HG03432 (cell line): ENCODE measurements at regions not wholly inside any gene's neighbourhood (a gene's known extent, or its start where the extent isn't known, plus 50 kb on each side); places are given as distances from the start of the nearest gene placed in this dataset.

Source experiments
- ATAC-seq: cut with Tn5 transposase; IDR thresholded peaks from one replicate; pipeline ENCODE4 v1.9.1; 2021; ENCODE audit warnings: mild to moderate bottlenecking, moderate library complexity; ENCODE audit not compliant: unreplicated experiment

DNA sequence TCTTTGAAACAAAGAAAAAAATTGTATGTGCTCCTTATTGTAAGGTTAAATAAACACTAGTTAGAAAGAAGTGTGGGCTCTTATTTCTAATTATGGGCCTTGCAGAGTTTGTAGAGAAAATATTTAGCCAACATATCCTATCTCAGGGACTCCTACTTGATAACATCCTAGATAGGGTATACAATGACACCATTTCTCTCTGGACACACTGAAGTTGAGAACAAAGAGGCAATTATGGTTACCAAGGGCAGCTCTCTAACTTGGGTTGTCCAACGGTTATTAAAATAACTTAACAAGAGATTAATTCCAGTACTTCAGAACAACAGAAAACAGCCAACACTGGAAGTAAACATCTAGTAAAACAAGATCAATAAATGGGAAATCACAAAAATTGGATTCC, 69.0 kb upstream of the ZC3H11B start:
- no peak for ATAC-seq

DNA sequence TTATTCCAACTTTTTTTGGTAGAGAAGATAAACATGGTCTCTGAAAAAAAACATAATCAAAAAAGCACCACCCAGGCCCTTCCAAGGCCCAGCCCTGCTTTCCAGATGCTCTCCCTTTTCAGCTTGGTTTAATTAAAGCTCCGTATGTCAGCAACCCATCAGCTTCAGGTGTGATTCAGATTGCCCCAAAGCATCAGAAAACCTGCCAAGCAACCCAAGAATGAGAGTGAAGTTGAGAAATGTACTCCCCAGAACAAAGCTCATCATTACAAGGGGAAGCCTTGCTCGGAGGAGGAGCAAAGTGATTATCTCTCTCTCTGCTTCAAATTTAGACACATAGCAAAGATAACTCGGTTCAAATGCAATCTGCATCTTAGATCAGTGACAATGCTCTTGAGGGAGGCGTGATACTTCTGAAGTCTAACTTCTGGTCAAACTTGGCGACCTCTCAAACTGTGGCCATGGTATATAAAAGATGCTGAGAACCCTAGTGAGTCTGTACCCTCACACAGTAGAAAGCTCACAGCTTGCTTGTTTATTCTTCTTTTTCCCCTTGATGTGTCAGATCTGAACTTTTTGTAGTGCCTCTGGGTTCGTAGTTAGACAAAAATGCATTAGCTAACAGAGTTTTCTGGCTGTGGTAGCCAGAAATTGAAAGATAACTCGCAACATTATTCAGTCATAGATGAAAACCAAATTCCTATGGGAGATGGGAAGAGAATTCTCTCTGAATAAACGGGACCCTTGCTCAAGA, 63.3 kb upstream of the ZC3H11B start:
- no peak for ATAC-seq

DNA sequence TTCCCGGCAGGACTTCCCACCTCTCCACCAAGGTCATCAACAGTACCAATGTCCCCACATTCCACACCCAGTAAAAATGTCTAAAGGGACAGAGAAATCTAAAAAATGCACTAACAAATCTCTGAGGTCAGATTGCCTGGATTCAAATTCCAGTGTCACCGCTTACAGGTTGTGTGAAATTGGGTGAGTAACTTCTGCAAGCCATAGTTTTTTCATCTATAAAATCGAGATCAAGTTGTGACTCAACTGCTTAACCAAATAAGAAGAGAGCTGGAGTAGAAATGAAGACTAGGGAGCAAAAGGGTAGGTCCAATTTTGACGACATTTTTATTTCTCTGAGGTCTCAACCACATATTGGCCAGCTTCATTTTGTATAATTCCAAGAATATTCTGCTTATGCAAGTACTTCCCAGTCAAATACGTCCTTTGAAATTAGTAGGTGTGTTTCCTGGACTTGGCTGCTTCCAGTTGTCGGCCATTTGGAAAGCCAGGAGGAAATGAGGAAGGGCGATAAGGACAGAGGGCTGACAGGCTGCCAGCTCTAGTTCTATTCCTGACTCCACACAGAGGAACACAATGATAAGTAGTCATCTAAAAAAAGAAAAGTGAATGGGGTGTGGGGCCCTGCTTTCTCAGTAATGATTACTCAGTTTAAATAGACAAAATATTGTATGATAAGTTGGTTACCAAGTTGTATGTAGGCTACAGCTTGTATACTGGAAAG, 57.7 kb upstream of the ZC3H11B start:
- ATAC-seq, result no peak

DNA sequence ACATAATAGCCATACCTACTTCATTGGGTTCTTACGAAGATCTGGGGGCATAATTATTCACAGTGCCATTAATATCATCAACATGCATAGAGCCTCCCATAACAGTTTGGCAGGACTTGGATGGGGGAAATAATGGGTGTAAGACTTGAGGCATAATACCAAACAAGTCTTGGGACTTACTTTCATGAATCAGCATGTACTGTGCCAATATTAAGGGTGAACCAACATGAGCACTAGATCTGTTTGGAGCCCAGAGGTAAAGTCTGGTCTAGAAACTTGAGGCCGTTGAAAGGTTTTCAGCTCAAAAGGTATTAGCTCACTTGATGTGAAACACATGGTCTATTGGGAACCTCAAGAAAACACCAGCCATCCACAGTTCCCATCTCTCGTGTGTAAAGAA, 56.7 kb upstream of the ZC3H11B start:
- ATAC-seq, result no peak

DNA sequence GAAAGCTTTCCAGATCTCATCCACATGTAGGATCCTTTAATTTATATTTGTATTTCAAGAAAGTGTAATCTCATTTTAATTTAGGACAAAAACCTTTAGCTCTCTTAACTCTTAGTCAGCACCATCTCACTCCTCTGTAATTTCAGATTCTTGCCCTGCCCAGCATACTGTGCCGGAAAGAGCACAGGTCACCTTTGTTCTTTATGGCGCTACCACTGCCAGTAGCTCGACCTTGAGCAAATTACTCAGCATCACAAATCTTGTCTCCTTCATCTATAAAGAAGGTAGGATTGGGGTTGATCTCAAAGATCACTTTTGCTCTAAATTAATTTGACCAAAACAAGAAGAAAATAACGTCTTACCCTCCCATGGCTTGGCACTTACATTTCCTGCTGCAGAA, 56.1 kb upstream of the ZC3H11B start:
- no peak for ATAC-seq

DNA sequence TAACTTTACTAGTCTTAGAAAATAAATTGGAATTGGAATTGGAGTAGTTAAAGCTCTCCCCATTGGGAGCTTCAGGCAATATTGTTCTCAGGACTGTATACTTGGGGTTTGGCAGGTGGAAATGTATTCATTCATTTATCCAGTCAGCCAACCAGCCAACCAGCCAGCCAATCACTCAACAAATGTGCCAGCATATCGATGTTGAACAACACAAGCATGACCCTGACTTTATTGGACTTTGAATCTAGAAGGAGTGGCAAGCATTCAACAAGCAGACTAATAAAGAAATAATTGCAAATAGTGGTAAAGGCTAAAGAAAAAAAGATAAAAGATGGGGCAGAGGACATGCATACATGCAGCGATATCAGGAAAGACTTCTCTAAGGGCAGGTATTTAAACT, 55.5 kb upstream of the ZC3H11B start:
- no peak for ATAC-seq

DNA sequence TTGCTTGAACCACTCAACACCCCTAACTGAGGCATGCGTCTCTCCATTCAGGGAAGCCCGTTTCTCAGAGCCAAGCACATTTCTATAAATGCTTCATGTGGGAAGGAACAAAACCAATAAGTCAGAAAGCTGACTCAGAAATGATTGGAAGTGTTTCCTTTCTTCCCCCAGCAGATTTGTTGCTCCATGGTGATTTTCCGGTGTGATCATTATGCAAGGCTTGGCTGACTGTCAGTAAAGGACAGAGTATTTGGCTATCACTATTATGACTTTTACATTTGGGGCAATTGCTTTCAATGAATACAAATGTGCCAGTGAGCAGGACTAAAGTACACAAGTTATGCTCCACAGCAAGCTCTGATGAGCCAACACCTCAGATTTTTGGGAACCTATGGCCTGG, 53.3 kb upstream of the ZC3H11B start:
- ATAC-seq, result no peak

DNA sequence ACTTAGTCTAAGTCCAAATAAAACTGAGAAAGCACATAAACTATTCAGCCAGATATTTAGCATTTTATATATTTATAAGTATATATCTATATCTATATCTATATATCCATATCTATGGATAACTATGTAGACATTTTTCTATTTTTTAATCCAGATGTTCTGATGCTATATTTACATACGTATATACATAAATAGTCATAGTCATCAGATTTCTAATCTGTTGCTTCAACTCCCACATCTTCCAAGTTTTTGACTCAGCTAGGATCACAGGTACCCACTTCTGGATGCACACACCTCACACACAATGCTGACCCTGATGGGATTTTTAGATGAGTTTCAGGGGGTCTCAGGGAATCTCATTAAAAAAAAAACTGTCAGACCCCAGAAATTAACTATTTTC, 52.2 kb upstream of the ZC3H11B start:
- ATAC-seq, result no peak

DNA sequence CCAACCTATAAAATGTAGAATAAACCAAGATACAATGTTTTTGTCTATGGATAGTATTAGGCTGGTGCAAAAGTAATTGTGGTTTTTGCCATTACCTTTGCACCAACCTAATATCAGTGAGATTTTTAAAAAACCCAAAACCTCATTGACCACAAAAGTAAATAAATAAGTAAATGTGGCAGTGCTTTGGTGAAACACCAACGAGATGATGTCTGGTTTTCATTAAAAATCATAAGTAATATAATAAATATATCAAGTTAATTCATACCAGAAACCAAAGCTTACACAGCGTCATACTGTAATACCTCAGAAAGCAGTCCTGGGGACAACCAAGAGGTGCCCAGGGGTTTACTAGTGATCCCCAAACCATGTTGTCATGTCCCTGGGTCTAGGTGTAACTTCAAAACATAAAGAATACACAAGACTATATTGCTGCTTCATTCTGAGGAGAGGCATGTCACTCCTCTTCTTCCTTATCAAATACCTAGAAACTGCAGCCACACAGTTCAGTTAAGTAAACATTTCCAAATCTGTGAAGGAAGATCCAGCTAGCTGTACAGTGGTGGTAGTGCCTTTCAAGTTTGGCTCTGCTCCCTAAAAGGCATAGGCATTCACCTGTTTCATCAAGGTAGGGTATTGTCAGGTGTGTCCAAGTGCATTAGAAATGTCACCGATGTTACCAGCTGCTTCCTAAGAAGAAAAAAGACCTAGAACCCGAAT, 51.6 kb upstream of the ZC3H11B start:
- no peak for ATAC-seq
